GM19328 (cell line): ENCODE measurements at regions not wholly inside any gene's neighbourhood (a gene's known extent, or its start where the extent isn't known, plus 50 kb on each side); places are given as distances from the start of the nearest gene placed in this dataset.

Experiments
- ATAC-seq: cut with Tn5 transposase; IDR thresholded peaks from one replicate; pipeline ENCODE4 v1.9.1; 2021; ENCODE audit warnings: mild to moderate bottlenecking, moderate library complexity; ENCODE audit not compliant: unreplicated experiment

DNA sequence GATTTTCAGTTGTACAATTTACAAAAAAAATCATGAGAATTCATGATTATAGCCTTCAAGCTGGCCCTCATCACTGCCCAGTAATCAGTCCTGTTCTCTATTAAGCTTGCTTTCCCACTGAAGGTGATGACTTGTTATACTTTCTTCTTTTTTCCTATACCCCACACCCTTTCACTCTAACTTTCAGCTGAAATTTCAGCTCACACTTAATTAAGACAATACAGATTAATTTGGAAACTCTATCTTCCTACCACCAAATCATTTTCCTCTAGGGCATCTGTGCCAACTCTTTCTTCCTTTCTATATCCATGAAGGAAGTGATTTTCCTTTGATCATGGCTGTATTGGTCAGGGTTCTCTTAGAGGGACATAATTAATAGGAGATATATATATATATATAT, 449.9 kb downstream of the CD109 start:
- no peak for ATAC-seq

DNA sequence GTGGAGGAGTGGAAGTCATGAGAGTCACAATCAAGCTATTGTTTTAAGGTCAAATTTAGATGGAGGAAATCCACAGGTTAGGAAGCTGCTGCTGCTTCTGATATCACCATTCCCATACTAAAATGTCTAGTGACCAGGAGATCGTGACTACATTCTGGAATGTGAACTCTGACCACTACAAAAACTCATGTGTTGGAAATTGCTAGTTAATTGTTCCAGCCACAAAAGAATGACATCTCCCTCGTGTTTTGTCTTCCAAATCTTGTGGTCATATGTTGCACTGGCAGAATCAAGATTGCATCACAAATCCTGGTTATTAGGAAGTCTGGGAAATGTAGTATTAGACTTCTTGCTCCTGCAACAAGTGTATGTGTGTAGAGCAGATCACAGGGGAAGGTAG, 441.9 kb downstream of the CD109 start:
- ATAC-seq, result no peak

DNA sequence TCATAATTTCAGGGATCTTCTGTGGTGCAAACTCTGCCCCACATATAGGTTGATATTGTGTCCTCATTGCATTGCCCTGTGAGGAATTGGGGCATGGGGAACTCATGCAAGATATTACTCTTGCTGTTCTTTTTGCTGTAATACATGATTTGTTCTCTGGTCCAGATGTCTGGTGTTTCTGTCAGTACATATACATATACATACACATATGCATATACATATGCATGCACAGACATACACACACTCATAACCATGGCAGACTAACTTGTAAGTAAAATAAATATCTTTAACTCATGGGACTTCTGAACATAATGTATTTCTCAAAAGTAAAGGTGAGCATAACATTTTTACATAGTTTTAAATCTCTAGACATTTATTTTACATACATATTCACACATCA, 438.3 kb downstream of the CD109 start:
- ATAC-seq, result no peak

DNA sequence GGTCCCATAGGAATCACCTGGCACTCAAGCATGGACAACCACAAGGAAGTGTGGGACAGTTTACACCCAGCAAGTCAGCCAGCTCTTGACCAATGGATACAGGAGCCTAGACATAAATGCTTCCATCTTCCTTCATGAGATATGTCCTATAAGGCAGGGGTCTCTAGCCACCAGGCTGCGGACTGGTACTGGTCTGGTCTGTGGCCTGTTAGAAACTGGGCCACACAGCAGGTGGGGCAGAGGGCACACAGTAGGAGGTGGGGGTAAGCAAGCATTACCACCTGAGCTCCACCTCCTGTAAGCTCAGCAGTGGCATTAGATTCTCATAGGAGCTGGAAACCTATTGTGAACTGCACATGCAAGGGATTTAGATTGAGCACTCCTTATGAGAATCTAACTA, 437.1 kb downstream of the CD109 start:
- ATAC-seq, result no peak

DNA sequence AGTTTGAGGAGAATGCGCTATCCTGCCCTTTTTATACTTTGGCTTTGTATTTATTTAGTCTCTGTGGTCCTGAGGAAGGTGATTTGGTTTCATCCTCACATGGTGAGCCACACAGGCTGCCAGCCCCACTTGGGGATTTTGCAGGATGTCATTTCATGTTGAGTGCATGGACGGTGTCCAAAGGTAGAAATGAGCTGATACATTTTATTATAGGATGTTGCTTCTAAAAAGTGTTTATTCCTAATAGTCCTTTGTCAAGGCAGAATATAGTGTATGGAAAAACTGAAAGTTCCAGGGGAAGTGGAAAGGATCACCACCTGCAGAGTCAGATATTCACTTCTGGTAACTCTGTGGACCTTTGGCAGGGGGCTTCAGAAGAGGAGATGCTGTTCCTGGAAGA, 434.6 kb downstream of the CD109 start:
- no peak for ATAC-seq

DNA sequence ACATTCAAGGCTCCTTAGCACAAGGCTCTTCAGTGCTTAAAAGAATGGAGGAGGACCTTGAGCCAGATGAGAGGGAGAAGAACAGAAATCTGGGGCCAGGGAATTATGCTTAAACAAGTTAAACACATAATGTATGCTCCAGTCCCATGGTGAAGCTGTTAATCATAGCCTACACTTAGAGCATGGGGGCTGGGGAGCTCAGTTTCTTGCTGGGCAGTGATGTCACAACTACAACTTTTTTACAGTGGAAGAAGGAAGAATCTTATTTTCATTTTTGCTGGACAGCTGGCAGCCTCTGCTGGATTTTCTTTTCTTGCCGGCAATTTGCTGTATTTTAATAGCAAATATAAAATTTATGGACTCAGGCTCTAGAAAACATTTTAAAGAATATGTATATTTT, 432.5 kb downstream of the CD109 start:
- no peak for ATAC-seq

DNA sequence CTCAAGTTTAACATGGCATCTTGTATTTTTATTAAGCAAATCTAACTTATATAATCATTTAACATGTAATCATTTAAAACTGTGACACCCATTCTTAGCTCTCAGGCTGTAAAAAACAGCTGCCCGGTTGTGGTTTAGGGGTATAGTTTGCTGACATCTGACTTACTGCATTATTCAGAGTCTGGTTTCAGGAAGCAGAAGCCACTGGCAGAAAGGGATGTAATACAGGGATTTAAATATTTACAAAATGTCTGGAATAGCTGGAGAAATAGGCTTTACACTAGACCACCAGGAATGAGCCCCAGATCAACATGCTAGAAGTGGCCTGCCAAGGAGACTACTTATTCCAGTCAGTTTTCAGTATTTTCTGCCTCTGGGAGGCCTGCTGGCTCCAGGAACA, 421.1 kb downstream of the CD109 start:
- ATAC-seq, result no peak

DNA sequence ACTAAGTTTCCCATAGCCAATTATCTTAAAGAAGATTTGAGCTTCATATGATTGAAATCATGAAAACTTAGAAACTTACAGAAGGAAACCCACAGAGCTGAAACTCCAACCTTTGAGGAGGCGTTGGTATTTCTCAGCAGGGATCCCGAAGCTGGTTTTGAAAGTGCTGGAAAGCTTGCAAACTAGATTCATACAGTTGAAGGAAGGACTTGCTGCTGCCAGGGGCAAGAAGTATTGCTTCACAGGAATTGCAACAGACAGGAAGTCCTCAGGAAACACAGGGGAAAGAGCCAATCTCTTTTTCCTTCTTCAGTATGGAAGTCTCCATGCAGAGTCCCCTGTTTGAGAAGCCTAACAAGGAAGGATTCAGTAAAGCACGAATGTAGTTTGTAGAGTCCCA, 419.7 kb downstream of the CD109 start:
- no peak for ATAC-seq

DNA sequence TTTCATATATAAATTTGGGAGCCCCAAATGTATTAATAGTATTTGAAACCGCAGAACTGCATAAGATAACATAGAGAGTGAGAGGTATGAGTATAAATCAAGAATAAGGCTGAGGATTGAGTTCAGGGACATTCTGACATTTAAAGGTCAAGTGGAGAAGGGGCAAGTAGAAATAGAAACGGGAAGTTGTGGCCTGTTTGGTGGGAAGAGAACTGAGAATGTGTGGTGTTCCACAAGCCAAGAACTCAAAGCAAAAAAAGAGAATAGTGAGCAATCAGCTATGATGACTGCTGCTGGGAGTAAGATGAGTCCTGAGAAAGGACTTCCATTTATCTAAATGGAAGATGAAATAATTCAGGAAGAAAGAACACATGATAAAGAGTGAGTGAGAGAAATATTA, 418.4 kb downstream of the CD109 start:
- peak; percentile 58 for ATAC-seq

DNA sequence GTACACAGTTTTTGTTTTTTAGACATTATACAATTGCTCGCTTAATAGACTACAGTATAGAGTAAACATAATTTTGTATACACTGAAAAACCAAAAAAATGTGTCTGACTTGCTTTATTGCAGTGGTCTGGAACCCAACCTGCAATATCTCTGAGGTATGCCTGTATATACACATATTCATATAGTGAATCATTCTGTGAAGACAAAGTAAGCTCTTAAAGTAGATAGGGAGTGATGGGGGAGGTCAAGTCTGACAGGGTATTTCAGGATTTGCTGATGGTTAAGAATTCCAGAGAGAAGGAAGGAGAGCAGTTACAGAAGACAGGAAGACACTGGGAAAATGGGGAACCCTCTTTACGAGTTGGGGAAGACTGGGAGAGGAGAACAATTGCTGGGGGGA, 417.9 kb downstream of the CD109 start:
- ATAC-seq, result no peak

DNA sequence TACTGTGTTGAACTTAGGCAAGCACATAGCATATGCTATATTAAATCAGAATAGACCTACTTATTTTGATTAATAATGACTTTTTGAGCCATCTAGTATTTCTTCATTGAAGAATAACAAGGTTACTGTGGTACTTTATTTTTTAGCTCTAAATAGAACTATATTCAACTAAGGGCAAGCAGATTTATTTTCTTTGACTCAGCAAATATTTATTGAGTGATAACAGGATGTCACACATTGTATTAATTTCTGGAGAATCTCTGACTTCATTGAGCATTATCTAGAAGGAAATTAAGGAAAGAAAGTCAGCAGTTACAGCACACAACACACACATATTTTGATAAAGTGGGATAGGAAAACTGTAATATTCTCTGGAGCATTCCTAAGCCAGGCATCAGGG, 407.4 kb downstream of the CD109 start:
- no peak for ATAC-seq

DNA sequence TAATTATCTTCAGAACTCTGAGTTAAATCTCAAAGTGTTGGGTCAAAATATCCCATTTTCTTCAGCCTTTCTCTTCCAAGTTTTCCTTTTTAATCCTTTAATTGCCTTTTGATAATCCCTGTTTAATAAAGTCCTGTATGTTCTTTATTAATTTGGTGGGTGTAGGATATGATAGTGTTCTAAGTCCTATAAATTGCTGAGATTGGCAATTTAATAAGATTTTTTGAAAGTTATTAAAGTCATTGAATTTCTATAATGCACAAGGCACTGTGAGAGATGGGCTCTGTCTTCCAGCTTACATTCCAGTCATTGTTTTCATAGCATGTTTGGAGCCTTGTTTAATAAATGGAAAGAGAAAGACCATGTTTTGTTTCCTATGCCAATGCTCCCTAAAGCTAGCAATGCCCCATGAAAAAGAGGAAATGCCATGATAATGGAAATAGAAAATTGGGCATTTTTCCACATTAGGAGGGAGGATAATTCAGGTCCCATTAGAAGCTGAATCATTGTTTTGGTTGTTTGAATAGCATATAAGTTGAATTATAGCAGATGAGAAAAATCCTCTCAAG, 404.8 kb downstream of the CD109 start:
- ATAC-seq, result no peak

DNA sequence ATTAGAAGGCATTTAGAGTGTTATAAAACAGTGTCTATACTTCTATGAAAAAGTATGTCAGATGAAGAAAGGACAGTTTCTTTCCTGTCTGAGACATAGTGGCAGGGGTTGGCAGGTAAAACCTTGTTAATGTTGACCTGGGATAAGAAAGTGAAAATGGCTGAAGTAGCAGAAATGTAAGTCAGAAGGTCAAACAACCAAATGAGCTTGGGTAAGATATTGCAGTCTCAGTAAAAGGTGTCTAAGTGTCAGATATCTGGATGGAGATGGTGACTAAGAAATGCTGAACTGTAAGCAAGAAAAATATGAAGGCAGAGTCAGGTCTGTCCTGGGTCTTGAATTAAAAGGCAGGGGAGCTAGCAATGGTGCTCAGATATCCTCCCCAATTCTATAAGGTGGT, 400.3 kb downstream of the CD109 start:
- no peak for ATAC-seq

DNA sequence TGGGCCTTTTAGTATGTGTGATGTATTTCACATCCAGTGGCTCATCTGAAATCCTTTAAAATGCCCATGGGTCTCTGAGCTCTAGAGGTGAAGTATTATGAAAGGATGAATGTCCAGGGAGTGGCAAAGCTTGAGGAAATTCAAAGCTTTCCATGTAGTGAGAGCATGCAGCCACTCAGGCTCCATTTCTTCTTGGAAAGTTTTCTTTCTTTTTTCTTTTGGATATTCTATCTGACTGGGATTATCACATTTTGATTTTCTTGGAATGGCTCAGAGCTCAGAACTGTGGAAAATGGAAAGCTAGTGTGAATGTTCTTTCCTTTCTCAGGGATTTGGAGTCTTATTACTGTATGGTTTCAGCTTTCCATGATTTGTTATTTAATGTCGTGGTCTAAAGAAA, 397.4 kb downstream of the CD109 start:
- ATAC-seq, result no peak

DNA sequence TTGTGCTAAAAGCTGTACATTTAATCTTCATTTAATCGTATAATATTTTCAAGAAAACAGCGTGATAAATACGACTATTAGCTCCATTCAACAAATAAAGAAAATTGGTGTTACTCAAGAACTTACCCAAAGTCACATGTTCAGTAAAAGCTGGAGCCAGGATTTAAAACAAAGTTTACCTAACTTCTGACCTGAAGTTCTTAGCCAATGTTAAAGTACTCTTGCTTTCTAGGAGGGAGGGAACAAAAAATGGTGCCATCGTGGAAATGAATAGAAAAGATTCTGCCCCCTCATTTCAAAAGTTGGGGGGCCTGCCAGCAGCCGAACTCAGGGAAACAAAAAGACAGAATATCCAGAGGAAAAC, 395.8 kb downstream of the CD109 start:
- no peak for ATAC-seq

DNA sequence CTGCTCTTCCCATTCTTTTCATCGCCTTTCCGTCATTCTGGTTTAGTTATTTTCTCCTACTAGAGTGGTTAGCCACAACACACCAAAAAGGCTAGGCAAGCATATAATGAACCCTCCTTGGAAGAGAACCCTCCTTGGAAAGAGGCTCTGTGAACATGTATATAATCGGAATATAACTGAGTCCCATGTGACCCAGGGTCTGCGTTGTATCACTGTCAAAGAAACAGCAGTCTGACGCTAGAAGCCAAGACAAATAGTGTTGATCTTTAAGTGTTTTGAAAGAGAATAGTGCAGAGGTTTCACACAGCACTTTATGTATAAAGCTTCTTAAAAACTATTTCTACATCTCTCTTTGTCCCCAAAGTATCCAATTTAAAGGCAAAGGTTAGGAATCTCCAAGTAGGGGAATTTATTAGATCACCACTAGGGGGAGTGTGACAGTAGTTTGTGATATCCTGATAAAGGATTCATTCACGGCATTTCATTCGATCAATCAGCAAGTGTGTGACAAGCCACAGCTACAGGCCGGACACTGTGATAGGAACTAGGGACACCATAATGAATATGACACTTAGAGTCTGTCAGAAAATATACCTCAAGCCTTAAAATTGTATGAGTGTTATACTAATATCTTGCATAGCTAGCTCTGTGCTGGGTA, 395.3 kb downstream of the CD109 start:
- peak; percentile 51 for ATAC-seq

DNA sequence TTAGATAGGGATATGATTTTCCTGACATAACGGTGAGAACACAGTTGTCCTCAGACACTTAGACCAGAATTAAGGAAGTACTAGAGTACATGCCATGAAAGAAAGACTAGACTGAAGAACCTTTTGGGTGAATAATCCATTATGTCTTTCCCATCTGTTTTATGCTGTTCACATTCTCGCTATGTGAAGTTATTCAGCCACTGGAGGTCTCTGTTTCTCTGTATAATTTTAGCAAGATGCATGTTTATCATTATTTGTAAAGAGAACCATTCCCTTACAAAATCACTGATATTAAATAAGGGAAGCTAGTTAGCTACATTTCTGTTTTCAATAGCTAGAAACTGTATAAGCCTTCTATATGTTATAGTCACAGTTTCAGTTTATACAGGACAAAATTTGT, 391.9 kb downstream of the CD109 start:
- no peak for ATAC-seq

DNA sequence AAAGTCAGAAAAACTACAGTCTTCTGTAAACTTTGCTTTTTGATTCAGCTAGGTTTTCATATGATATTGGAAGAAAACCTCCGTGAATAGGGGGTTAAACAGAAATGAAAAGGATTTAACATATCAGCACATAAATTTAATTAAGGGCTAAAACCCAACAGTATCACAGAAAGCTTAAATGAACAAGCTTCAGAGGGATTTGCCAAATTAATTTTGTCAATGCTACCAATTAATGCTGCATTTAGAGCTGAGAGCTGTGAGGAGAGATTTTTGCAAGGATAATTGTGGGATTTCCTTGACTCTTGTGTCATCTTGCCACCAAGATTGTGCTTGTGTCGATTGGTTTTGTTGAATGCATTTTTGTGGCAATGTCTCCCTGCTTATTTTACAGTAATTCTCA, 379.9 kb downstream of the CD109 start:
- ATAC-seq, result no peak

DNA sequence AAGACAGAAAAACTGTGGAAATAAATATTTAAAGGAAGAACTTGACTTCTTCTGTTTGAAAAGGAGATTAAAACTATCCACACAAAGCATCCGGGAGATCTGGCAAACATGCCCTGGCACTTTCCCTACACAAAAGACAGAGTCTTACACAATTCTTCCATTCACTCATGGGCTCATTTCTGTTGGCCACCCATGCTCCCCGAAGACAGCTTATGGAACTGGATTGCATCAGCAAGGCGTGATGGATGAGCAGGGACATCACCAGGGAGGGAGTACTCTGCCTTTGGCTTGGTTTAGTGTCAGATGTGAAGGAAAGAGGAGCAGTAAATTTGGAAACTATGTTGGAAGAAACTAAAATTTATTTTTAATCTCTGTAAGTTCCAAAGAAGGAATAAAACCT, 379.3 kb downstream of the CD109 start:
- no peak for ATAC-seq

DNA sequence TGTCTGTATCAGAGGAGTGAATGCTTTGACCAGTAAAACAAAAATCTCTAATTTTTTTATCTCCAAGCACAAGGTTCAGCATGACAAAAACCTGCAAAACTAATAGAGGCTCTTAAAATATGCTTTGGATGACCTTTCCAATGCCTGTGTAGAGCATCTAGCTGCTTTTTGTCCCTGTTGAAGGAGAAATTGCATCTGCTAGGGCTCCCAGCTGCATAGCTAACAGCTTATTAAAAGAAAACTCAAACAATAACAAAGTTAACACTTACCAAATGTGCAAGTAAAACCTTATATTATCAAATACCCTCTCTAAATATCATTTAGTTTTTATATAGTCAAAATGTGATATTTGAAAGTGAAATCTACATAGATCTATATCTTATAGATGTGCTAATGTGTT, 378.6 kb downstream of the CD109 start:
- no peak for ATAC-seq

DNA sequence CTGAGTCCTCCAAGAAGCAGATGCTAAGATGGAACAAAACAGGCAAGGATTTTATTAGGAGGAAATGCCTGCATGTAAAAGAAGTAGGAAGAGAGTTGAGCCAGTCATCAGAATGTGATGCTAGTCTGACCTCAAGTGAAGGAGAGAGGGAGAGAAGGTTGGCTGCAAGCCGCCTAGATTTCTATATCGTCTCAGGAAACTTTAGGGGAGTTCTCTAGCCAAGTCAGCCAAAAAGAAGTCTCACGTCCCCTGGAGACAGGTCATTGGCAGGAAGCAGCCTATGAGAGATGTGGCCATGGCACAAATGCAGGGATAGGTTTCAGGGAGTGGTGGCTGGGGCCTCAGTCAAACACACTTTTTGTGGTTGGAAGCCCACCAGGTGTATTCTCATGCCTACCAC, 378.0 kb downstream of the CD109 start:
- ATAC-seq, result no peak

DNA sequence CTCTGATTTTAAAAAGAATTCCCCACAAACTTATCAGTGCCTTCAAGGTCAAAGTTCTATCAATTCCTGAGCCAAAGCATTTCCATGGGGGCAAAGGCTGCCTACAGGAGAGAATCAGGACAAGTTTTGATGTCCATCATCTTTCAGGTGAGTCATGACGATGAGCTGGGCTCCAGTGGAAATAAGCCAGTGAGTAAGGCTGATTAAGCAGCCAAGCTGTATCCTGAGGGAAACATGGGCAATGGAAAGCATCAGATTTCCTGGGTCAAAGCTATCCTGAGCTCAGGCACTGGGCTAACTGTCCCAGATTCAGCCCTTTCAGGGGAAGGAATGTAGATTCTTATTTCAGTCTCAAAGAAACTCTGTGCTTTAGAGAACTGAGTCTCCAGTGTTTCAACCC, 377.4 kb downstream of the CD109 start:
- no peak for ATAC-seq

DNA sequence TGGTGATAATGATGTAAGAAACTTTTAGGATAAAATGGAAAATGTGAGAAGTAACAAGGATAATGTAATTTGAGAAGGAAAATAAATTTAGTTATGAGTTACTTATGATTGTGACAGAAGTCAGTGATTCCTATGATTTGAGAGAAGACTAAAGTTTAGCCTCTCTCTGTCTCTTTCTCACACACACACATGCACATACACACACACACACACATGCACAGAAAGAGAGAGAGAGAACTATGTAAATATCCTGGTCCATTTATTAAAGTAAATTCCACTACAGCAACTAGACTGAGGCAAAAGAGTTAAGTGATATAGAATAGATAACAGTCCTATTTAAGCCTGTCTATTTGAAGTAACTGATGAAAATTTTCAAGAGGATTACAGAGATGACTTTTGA, 375.2 kb downstream of the CD109 start:
- no peak for ATAC-seq
